Gastroesophageal sphincter (tissue), 4 donors: ENCODE measurements at regions not wholly inside any gene's neighbourhood (a gene's known extent, or its start where the extent isn't known, plus 50 kb on each side); places are given as distances from the start of the nearest gene placed in this dataset.

Experiments
- ATAC-seq: fragments of 150-250 bp; one replicate; pipeline ENCODE4 v1.9.1; 2016; ENCODE audit warnings: mild to moderate bottlenecking, moderate library complexity
- H3K27ac ChIP-seq, 4 donors: fragments of 200-600 bp; sonication (generic) in 3 of 4; 1 replicate in 3 of 4; 2 replicates in 1 of 4; pipeline ENCODE4 v1.5.1; 2016 to 2019
- H3K27me3 ChIP-seq: fragments of 200-600 bp; sonication (generic); one replicate; pipeline ENCODE4 v1.5.1; 2019
- H3K36me3 ChIP-seq, 2 donors: fragments of 200-600 bp; sonication (generic); one replicate each; pipeline ENCODE4 v1.5.1; 2019; ENCODE audit warnings: control low read depth in 1 of 2
- H3K4me1 ChIP-seq, 3 donors: fragments of 200-600 bp; sonication (generic); 1 replicate in 2 of 3; 2 replicates in 1 of 3; pipeline ENCODE4 v1.5.1; 2016 to 2019; ENCODE audit warnings: control low read depth in 2 of 3
- H3K4me3 ChIP-seq, 2 donors: fragments of 200-600 bp; sonication (generic); one replicate each; pipeline ENCODE4 v1.5.1; 2019; ENCODE audit warnings: mild to moderate bottlenecking in 1 of 2, moderate library complexity in 1 of 2
- H3K9me3 ChIP-seq, 3 donors: fragments of 200-600 bp; sonication (generic); one replicate each; pipeline ENCODE4 v1.5.1; 2017 to 2019; ENCODE audit warnings: control low read depth in 2 of 3
- EP300 ChIP-seq: sonication (generic); formaldehyde crosslinking; IDR thresholded peaks from one replicate; pipeline ENCODE4 v1.6.1; 2017; ENCODE audit warnings: antibody characterized with exemption, mild to moderate bottlenecking
- POLR2A ChIP-seq, 2 donors: fragments of 450-650 bp; IDR thresholded peaks; one replicate each; pipeline ENCODE4 v1.6.1; 2017; ENCODE audit warnings: antibody characterized with exemption in 2 of 2, mild to moderate bottlenecking in 2 of 2, moderate library complexity in 1 of 2
- POLR2AphosphoS5 ChIP-seq: sonication (generic); formaldehyde crosslinking; IDR thresholded peaks from one replicate; pipeline ENCODE4 v1.6.1; 2017; ENCODE audit warnings: antibody characterized with exemption
- WGBS, 2 donors: methylation state at CpG; one replicate each; pipeline ENCODE4 v1.1.5; 2018; ENCODE audit warnings: low coverage in 1 of 2; 5-methylcytosine and 5-hydroxymethylcytosine counted together
- TF ChIP-seq, protein P1 (sequence below), 4 experiments: fragments of 200-600 bp in 2 of 4; fragments of 450-650 bp in 2 of 4; sonication (generic) in 1 of 4; IDR thresholded peaks; one replicate each; pipeline ENCODE4 v1.5.1; 2017 to 2019; ENCODE audit warnings: antibody characterized with exemption in 4 of 4, mild to moderate bottlenecking in 2 of 4, moderate library complexity in 2 of 4

DNA sequence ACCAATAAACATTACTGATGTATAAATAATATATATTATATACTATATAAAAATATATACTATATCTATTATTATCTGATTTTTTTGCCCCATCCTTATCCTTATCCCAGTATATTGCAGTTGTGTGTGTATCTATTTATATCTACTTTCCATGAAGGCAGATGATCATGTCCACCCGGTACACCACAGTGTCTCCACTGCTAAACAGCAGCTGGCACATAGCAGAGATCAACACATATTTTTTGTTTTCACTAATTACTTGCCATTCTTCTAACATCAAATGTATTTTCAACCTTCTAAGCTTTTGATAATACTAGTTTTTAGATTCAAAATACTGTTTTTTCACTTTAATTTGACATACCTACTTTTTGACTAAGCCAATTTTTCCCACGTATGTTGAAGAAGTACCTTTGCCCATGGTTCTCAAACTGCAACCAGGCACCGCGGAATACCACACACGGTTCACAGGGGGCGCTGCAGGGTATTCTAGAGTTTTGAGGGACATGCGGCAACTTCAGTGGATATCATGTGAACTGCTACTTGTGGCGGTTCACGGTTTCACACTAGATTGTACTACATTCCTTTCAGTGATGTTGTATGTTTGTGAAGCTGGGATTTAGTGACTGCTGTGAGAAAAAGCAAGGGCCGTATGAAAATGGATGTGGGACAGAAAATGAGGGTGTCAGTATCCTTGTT, 182.5 kb upstream of the NPY2R start:
- TF ChIP-seq, protein P1, sequence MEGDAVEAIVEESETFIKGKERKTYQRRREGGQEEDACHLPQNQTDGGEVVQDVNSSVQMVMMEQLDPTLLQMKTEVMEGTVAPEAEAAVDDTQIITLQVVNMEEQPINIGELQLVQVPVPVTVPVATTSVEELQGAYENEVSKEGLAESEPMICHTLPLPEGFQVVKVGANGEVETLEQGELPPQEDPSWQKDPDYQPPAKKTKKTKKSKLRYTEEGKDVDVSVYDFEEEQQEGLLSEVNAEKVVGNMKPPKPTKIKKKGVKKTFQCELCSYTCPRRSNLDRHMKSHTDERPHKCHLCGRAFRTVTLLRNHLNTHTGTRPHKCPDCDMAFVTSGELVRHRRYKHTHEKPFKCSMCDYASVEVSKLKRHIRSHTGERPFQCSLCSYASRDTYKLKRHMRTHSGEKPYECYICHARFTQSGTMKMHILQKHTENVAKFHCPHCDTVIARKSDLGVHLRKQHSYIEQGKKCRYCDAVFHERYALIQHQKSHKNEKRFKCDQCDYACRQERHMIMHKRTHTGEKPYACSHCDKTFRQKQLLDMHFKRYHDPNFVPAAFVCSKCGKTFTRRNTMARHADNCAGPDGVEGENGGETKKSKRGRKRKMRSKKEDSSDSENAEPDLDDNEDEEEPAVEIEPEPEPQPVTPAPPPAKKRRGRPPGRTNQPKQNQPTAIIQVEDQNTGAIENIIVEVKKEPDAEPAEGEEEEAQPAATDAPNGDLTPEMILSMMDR (IDR thresholded peaks at IDR 0.05), result peak in 1 of 4 experiments; percentile 9
- no peak for TF ChIP-seq POLR2A (IDR thresholded peaks at IDR 0.05)
- Histone ChIP-seq H3K27ac (no peak overlapping the region), H3K9me3 (peaks cover 0 to 15% (median 0%) of the 10 kb centered on the region in 3 donors), H3K4me1 (no peaks in the 10 kb centered on the region), H3K4me3 (no peak overlapping the region), H3K36me3 (no peaks in the 10 kb centered on the region), H3K27me3 (no peaks in the 10 kb centered on the region)
- ATAC-seq, result no peak
- 23 to 48% methylated on average over 9 to 10 of the region's 10 CpGs for WGBS, 2 donors

DNA sequence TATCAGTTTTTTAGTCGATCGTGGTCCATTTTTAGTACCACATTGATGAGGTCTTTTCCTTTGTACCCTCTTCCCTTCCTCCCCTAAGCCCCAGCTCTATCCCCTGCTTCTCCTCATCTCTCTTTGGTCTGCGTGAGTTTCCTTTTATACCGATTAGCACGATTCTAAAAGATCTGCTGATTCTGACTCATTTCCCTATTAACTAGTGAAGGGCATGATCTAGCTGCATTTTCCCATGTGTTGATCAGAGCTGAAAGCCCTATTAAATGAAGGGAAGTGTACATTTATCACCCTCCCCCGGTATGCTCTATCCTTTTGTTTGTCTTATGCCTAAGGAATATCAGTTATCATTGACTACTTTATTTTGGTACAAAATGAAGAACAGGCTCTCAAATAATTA, 181.7 kb upstream of the NPY2R start:
- TF ChIP-seq EP300 (no peak), POLR2A (IDR thresholded peaks at IDR 0.05) (no peak), POLR2AphosphoS5 (no peak)
- TF ChIP-seq, protein P1 (IDR thresholded peaks at IDR 0.05), result no peak
- H3K27me3 ChIP-seq, result no peaks in the 10 kb centered on the region
- H3K27ac ChIP-seq, result no peak overlapping the region
- H3K4me1 ChIP-seq, result no peaks in the 10 kb centered on the region
- ATAC-seq, result no peak
- 76 to 81% methylated on average over 4 to 6 of the region's 6 CpGs for WGBS, 2 donors
- no peaks in the 10 kb centered on the region for H3K36me3 ChIP-seq
- H3K9me3 ChIP-seq, result peaks cover 0 to 7% (median 0%) of the 10 kb centered on the region in 3 donors
- no peak overlapping the region for H3K4me3 ChIP-seq

DNA sequence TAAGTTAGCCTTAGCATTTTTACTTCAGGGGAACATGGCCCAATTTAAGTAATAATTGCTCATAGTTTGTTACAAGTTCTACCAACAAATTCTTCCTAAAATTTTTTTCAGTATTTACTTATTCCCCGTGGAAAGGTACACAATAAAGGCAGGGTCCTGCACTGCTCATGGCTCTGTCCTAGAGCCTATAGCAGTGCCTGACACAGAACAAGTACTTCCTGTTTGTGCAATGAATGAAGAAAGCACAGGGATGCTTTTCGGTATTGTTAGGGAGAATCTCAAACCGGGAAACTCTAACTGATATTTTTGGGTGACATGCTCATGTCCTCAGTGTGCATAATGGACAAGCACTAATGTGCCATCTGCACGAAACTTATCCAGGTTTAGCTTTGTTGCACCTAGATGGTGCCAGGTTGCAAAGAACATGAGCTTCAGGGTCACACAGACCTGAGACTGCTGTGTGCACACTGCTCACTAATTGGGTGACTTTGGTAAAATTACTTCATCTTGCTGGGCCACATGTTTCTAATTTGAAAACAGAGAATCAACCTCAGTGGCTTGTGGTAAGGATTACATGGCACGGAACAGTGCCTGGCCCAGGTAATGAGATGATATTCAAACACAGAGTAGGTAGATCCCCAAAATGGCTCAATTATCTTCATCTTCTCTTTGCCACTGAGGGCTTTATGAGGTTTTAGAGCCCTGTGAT, 175.8 kb upstream of the NPY2R start:
- WGBS, 2 donors, result 70 to 84% methylated on average over 4 to 5 of the region's 5 CpGs
- Histone ChIP-seq H3K9me3 (no peaks in the 10 kb centered on the region), H3K36me3 (no peaks in the 10 kb centered on the region), H3K4me3 (no peak overlapping the region), H3K27me3 (no peaks in the 10 kb centered on the region), H3K4me1 (no peaks in the 10 kb centered on the region), H3K27ac (no peak overlapping the region)
- TF ChIP-seq, protein P1 (IDR thresholded peaks at IDR 0.05), result no peak
- no peak for TF ChIP-seq POLR2AphosphoS5
- no peak for TF ChIP-seq POLR2A (IDR thresholded peaks at IDR 0.05)
- TF ChIP-seq EP300, result no peak
- ATAC-seq, result no peak

DNA sequence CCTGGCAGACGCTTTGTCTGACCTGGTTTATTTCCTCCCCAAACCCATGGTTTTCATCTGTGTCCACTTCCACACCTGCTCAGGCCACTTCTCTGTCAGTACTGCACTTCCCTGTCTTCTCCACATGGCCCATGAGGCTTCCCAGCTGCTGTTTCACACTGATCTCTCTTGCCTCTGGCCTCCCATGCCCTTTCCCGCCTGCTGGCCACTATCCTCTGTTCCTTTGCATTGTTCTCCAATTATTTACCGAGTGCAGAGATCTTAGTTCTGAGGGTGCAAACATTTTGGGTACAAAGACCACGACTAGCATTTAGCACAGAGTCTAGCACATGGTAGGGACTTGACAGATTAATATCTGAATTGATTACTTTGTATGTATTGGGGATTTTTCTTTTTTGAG, 174.8 kb upstream of the NPY2R start:
- WGBS, 2 donors, result 50 to 76% methylated on average over 2 to 3 of the region's 4 CpGs
- no peaks in the 10 kb centered on the region for H3K27me3 ChIP-seq

More for the DNA sequence above, 174.8 kb upstream of the NPY2R start:
- H3K4me1 ChIP-seq, result no peaks in the 10 kb centered on the region
- ATAC-seq, result no peak
- no peak overlapping the region for H3K4me3 ChIP-seq
- no peak overlapping the region for H3K27ac ChIP-seq
- TF ChIP-seq POLR2AphosphoS5 (no peak), POLR2A (IDR thresholded peaks at IDR 0.05) (no peak), EP300 (no peak)
- TF ChIP-seq, protein P1 (IDR thresholded peaks at IDR 0.05), result no peak
- H3K36me3 ChIP-seq, result no peaks in the 10 kb centered on the region
- no peaks in the 10 kb centered on the region for H3K9me3 ChIP-seq
